Renal pelvis (tissue), 1 donor: ENCODE measurements at regions not wholly inside any gene's neighbourhood (a gene's known extent, or its start where the extent isn't known, plus 50 kb on each side); places are given as distances from the start of the nearest gene placed in this dataset.
A peak's percentile ranks its signal among the peaks of the same experiment; 100 is the strongest.
"Not testable (repeated sequence)": the region's sequence is repeated elsewhere in the genome, so short reads cannot be mapped to it uniquely, and the experiment has no call there.

Experiments used
- DNase-seq: peaks from one replicate; pipeline ENCODE4 v3.0.0-alpha.2; 2013

DNA sequence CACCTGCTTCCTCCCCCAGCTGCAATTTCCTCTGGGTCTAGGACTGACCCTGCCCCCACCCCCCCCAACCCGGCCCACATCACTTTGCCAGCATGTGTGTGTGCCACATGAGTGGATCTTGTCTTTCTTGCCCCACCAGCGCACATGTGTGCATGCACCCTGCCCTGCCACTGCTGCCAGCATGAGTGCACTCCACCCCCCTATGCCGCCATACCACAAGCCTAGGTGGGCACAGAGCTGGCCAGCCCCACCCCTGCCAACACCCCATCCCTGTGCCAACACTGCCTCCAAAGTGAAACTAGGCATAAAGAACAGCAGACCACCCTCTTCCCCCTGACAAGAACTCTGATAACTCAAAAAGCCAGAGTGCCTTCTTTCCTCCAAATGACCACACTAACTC lies 296.3 kb upstream of the SGO1 start:
- DNase-seq = no peak

DNA sequence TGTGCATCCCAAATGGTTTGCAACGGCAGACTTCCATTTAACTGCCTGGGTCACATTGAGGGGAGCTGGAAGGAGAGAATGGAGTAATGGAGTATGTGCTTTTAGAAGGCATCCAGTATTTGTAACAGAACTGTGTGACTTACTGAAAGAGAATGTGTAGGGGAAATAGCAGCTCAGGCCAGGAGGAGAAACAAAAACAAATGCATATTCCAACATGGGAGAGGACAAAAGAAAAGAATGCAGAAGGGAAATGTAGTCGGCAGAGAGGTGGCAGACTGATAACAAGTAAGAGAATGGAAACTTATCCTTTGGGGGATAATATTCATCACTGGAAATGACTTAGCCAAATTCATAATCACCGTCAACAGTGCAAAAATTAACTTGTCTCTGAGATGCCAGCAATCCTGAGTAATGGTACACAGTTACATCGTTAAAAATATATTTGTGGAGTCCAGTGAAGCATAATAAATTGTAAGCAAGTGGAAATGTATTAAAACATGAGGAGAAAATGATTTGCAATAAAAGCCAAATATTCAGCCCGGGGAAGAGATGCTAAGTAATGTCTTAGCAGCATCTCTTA lies 294.9 kb upstream of the SGO1 start:
- no peak for DNase-seq

DNA sequence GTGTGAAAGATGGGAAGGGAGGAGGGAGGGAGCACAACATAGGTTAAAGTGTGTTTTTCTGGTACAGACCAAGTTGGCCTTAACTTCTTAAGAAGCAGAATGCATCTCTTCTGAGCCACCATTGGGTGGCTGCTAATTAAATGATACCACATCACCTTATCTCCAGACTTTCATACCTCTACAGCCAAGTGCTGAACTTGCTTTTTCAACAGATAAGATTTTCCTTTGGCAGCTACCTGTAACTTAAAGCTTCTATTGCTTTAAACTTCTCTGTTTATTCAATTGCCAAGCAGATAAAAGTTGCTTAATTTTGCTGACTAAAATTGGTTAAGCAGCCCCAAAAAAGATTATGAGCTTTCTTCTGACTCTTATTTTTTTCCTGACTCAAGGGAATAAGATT lies 292.4 kb upstream of the SGO1 start:
- DNase-seq = no peak

DNA sequence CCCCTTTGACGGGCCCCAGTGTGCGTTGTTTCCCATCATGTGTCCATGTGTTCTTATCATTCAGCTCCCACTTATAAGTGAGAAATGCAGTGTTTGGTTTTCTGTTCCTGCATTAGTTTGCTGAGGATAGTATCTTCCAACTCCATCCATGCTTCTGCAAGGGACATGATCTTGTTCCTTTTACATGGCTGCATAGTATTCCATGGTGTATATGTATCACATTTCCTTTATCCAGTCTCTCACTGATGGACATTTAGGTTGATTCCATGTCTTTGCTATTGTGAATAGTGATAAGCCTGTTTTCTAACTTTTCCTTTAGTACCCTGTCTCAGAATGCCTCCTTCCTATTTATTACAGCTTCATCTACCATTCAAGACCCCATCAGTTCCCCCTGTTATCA lies 278.2 kb upstream of the SGO1 start:
- DNase-seq = not testable (repeated sequence)

DNA sequence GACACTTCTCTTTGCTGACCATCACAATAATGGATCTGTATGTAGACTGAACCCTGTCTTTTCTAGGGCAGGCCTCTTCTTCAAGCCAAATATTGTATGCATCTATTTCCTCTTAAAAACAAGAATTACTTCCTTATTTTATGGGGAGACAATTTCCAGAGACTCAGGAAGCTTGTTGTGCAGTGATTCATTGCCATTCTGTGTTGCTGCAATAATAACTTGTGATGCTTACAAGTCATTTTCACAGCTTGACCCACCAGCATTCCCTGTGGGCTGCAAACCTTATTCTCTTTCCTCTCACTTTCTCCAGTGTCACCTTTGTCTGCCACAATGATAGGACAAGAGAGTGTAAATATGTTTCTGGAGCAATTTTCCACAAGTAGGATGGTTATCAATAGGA lies 276.7 kb upstream of the SGO1 start:
- no peak for DNase-seq

DNA sequence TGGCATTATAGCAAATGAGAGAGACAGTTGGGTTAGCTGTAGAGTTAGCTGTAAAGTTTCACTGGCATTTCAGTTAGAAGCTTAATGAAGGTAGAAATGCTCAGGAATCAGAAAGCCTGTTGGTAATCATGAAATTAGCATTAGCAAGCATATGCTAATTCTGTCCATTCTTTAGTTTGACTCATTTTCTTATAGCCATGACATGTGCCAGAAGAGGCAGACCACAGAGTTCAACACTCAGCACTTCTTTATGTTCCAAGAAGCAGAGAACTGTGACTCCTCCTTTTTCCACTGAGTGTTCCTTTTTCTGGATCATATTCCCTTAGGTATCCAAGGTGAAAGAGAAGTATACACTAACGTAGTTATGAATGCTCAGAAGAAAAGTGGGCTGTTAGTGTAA lies 276.2 kb upstream of the SGO1 start:
- DNase-seq = no peak

DNA sequence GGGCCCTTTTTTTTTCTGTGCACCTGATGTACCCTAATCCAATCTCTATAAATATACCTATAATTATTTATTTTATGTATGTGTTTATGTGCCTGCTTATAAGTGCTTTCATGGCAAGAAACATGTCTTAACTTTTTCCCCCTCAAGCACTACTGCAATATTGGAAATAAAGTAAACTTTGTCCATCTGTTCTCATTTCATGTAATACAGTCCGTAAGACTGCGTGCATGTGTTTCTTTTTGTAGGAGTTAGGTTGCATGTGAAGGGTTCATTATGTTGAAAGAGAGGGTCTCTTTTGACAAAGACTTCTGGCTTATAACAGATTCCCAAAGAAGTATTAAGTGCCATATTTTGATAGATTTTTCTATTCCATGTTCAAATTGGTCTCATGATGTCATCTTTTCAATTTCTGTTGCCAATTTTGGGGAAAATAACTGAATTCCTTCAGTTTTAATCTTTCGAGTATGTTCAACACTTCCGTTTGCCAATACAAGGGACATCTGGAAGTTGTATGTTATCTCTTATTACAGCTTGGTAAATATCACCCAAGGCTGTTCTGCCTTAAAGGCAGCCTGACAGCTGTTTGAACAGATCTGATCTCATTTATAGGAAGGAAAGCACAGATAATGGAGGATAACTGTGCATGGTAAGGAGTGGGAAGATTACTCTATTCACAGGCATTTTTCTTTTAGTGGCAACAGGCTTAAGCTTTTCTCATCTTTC lies 273.1 kb upstream of the SGO1 start:
- DNase-seq = peak; percentile 15

DNA sequence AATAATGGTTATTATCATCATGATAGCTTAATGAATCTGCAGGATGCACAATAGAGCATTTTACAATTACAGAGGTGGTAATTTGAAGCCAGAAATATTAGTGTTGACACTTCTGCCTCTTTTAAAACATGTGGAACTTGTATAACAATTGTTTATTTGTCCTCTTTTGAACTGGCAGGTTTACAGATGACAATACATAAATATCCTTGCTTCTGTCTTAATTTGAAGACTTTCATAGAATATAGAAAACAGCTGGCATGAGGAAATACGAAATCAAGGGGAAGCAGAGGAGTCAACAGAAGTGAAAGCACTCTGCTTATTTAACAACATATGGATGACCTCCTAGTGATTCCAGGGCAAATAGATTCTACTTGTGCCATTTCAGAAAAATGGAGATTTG lies 270.5 kb upstream of the SGO1 start:
- DNase-seq = peak; percentile 38

DNA sequence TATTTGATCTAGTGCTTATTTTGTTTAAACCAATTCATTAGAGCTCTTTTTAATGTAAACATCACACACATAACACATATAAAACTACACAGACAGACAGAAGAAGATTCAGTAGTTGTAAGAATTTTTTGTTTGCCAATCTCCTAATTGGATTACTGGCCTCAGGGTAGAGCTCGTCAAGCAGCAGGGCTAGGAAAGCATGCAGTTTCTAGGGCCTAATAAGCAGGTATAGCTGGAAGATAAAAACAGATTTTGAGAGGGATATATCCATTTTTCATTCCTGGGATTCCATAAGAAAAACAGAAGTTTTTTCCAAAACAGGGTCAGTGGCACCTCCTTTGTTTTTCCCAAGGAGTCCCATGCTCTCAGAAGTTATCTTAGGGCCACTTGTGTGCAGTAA lies 265.2 kb upstream of the SGO1 start:
- no peak for DNase-seq

DNA sequence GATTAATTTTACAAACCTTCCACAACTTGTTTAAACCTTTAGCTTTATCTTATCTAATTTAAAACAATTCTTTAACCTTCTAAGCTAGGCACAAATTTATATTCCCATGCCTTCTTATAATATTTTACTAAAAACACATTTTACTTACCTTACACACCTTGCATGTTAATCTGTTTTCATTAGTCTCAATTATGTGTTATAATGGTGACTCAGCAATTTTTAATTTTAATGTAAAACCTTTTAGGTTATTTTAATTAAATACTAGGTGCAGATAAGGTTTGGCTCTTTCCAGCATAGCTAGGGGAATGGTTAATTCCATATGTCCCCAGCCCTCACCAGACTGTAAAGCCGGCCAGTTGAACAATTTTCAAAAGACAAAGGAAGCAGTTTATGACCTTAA lies 264.6 kb upstream of the SGO1 start:
- DNase-seq = no peak

DNA sequence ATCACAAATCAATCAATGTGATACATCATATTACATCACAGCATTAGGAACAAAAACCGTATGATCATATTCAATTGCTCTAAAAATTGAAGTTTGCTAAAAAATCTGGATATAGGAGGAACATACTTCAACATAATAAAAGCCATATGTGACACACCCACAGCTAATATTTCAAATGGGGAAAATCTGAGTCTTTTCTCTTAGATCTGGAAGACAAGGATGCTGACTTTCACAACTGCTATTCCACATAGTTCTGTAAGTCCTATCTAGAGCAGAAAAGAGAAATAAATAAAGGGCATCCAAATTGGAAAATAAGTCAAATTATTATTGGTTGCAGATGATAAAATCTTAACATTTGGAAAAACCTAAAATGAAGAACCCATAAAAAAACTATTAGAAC lies 256.8 kb upstream of the SGO1 start:
- DNase-seq = no peak

DNA sequence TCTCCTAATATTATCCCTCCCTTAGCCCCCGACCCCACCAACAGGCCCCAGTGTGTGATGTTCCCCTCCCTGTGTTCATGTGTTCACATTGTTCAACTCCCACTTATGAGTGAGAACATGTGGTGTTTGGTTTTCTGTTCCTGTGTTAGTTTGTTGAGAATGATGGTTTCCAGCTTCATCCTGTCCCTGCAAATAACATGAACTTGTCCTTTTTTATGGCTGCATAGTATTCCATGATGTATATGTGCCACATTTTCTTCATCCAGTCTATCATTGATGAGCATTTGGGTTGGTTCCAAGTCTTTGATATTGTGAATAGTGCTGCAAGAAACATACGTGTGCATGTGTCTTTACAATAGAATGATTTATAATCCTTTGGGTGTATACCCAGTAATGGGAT lies 241.3 kb upstream of the SGO1 start:
- not testable (repeated sequence) for DNase-seq

DNA sequence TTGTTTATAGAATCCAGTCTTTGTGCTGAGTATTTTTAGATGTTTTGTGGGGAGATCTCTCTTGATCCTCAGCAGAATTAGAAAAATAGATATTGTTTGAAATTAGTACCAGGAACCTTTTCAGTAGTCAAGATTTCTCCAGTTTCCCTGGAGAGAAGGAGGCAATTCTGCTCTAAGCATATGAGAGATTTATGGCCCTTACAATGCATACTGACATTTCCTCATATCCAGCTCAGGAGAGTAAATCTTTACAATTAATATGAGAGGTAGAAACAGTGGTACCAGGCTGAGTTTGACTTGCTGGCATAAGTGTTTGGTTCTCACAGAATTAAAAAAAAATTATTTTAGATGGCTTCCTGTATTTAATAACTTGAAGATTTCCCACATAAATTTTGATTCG lies 239.1 kb upstream of the SGO1 start:
- DNase-seq = no peak

DNA sequence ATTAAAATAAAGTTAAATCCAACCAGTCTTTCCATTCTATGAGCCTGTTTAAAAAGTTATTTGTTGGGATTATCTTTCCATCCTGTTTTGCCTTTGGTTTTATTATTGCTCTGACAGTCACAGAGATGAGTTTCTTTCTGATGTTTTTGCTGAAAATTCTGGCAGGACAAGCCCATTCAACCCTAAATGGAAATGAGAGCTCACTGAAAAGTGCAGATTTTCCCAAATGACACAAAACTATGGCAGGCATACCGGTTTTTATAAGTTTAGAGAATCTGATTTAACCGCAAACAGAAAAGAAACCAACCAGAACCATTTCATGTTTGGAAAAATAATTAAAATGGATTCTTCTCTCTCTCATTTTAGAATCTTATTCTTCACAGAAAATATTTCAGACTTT lies 238.1 kb upstream of the SGO1 start:
- DNase-seq = no peak

DNA sequence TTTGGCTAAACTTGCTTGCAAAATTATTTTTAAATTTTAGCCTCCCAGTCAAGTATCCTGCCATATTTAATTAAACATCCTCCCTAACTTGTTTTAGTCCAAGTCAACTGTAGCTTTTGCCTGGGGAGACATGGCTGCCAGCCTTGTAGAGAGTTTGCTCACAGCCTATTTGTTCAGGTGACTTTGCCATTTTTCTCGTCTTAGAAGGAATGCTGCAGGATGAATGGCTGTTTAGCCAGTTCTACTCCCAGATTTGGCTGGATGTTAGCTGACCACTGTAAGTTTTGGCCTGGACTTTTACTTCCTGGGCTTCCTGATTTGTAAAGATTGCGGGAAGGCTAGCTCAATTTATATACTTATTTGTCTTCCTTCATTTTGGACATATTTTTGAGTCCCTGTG lies 236.4 kb upstream of the SGO1 start:
- DNase-seq = no peak

DNA sequence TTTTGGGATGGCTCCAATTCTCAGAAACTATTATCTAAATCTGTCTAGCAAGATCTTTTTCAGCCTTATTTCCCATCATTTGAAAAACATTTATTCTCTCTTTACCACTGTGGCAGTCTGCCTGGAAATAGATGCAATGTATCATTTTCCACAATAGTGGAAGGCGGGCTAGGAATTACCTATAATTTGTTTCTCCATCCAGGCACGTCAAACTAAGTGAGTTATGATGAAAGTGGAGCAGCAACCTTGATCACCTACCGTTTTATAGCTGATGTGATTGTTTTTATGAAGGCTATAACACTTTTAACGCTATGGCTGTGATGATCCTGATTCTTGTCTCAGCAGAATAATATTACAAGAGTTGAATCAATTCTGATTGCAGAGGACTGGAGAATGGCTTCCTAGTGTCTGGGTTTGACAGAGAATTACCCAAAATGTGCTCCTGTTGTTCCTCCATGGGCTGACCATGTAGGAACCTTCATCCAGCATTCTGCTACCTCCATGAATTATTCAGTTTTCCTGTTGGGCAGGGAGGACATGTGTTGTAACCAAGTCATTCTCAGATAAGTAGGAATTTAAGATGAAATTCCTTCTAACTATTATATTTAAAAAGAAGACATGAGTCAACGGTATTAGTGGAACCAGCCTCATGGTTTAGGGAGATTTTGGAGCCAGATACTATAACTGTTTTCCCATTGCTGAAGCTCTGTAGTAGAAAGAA lies 231.5 kb upstream of the SGO1 start:
- no peak for DNase-seq

DNA sequence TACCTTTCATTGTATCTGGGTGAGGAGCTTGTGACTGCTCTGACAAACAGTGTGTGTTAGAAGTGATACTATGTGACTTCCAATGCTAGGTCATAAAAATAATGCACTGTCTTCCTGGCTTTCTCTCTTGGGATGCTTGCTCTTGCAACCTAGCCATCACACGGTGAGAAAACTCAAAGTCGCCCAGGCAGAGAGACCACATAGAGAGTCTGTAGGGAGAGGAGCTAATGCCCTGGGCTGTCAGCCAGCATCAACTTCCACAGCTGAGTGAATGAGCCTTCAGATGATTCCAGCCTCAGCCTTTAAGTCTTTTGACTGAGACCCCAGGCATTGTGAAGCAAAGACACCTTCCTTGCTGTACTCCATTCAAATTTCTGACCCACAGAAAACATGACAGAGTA lies 220.6 kb upstream of the SGO1 start:
- DNase-seq = no peak

DNA sequence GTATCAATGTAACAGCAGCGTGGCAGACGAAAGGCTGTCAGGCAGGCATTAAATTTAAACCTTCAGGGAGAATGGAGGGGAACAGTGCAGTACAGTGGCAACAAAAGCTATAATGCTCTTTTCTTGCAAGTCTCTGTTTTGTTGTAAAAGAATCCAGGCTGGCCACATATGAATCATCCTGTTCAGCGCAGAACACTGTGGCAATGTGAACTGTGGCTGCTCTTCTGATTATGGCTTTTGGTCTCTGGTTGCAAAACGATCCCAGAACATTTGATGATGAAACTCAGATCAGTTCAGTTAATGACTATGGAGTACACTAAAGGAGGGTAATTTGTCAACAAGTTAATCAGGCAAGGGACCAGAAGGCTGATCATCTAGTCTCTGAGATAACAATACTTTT lies 219.7 kb upstream of the SGO1 start:
- DNase-seq = no peak

DNA sequence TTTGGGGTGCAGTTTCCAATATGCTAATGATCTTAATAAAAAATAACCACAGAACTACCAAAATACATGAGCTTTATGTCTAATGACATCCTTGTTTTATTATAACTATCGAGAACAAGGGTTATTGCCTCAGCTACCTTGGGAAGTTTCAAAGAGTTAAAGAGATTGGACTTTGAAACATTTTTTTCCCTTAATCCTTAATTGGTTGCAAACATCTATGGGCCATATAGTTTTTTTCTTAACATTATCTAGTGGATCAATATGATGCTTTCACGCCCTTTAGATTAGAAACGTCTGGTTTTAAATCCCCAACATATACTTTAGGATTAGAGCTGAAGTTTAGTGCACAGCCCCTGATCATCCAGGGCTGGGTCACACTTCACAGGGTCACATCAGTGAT lies 219.2 kb upstream of the SGO1 start:
- no peak for DNase-seq

DNA sequence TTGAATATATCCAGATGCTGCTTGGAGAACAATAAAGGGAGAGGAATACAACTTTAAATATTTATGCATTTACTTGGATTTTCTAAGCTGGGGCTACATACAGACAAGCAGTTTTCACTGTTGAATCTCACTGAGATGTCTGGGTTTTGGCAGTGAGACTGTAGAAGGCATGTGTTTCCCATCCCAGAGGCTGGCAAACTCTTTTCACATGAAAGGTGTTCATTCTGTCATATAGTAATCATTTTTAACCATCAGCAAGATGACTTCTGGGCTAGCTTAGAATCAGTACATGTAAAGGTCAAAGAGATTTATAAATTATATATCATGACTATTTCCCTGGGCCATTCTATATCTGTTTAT lies 218.7 kb upstream of the SGO1 start:
- no peak for DNase-seq

DNA sequence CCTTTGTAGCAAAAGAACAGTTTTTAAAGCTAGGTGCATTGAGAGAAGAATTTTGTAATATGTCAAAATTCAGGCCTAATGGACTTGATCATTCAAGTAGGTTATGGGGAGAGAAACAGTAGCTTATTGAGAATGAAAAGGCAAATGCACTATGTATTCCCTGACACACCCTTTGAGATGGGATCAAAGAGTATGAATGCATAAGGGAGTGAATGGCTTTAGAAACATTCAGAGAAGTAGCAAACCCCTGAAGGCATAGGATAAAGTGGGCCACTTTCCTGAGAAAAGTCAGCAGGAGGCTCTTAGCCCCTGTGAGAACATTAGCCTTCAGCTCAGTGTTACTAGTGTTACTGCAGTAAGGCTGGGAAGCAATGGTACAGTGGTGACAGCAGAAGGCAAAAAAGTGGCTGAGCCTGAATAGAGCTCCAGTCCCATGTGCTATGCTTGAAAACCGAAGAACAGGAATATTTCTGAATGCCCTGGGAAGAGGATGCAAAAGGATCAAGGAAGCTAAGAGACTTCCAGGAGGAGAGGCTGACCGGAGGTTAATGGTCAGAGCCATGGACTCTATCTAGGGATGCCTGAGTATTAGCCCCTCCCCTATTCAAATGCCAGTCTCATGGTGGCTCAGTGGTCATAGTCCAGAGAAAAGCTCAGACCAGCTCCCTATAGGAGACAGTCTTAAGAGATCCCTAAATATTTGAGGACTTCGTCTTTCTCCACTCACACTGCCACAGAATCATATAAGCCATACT lies 218.2 kb upstream of the SGO1 start:
- no peak for DNase-seq

DNA sequence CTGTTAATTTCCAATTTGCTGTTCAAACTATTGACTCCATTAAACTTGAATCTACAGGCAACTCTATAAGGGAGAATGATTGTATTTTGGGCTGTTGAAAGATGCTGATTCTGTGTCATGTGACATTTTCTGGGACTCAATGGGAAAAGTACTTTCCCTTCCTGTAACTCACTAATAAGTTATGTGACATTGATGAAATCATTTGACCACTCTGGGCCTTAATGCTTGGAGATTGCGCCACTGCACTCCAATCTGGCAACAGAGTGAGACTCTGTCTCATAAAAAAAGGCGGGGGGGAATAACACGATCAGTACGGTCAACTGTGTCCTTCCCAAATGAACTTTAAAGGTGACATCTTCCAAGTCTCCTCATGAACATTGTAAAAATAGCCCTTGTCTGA lies 215.2 kb upstream of the SGO1 start:
- no peak for DNase-seq

DNA sequence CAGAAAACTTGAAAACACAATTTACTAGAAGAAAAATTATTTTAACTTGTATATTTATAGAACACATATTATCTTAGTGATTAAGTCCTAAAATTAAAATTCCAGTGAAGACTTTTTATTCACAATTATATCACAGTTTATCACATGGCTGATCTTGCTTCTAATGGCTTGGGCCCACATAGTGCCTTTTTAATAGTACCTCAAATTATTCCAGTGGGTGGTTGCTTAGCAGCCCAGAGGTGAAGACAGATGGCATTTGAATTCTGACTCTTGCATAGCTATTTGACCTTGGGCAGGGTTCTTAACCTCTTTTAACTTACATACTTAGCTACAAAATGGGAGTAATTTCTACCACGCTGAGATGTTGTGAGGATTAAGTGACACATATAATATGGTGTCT lies 214.7 kb upstream of the SGO1 start:
- DNase-seq = no peak
